ENCODE measurements at regions not wholly inside any gene's neighbourhood (a gene's known extent, or its start where the extent isn't known, plus 50 kb on each side); places are given as distances from the start of the nearest gene placed in this dataset.

DNA sequence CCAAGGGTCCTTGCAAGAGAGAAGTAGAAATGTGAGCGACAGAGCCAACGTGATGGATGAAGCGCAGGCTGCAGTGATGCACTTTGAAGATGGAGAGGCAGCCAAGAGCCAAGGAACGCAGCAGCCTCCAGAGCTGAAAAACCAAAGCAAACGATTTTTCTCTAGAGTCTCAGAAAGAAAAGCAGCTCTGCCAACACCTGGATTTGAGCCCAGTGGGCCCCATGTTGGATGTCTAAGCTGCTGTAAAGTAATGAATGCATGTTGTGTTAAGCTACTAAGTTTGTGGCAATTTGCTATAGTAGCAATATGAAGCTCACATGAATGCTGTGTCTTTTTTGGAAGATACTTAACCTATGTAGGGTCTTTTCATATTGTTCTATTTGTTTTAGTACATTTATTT is 894.3 kb downstream of the EFNB2 start:
- TF ChIP-seq, protein P1, sequence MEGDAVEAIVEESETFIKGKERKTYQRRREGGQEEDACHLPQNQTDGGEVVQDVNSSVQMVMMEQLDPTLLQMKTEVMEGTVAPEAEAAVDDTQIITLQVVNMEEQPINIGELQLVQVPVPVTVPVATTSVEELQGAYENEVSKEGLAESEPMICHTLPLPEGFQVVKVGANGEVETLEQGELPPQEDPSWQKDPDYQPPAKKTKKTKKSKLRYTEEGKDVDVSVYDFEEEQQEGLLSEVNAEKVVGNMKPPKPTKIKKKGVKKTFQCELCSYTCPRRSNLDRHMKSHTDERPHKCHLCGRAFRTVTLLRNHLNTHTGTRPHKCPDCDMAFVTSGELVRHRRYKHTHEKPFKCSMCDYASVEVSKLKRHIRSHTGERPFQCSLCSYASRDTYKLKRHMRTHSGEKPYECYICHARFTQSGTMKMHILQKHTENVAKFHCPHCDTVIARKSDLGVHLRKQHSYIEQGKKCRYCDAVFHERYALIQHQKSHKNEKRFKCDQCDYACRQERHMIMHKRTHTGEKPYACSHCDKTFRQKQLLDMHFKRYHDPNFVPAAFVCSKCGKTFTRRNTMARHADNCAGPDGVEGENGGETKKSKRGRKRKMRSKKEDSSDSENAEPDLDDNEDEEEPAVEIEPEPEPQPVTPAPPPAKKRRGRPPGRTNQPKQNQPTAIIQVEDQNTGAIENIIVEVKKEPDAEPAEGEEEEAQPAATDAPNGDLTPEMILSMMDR (IDR thresholded peaks at IDR 0.05; ENCODE audit: low read depth, low read length), result no peak
- TF ChIP-seq EZH2phosphoT487 (IDR thresholded peaks at IDR 0.05; ENCODE audit: low read depth), result no peak

All from OCI-LY3 (cell line).